ENCODE measurements at regions not wholly inside any gene's neighbourhood (a gene's known extent, or its start where the extent isn't known, plus 50 kb on each side); places are given as distances from the start of the nearest gene placed in this dataset.

DNA sequence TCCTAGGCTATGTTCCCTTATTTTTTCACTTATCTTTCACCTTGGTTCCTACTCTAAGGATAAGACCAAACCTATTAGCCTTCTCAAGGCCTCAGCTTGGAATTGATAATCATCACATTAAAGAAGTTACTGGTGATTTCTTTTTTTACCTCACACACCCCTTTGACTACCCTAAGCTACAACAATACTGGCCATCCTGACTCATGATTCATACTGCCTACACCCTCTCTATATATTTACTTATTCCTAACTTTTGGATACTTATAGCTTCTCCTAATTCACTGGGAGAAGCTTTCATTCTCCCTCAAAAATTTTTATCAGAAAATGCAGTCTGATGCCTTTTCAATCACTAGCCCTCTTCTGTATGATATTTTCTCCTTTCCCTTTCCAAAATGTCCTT, 256.1 kb downstream of the TBX18 start:
- TF ChIP-seq POLR2A (IDR thresholded peaks at IDR 0.05; ENCODE audit: low read length), result no peak
- TF ChIP-seq GATA1 (IDR thresholded peaks at IDR 0.05; ENCODE audit: low read depth, low read length), result no peak

All from erythroblast (primary cell).